WTC11 (cell line): ENCODE measurements at regions not wholly inside any gene's neighbourhood (a gene's known extent, or its start where the extent isn't known, plus 50 kb on each side); places are given as distances from the start of the nearest gene placed in this dataset.
"Not testable (repeated sequence)": the region's sequence is repeated elsewhere in the genome, so short reads cannot be mapped to it uniquely, and the experiment has no call there.

Source experiments
- ATAC-seq: fragments of 200-7000 bp; cut with Tn5 transposase; 2 replicates; pipeline ENCODE4 v1.10.0; 2021; ENCODE audit warnings: mild to moderate bottlenecking, moderate library complexity
- CTCF ChIA-PET: fragments of 300-600 bp; sonication (Branson Sonifier 250); formaldehyde crosslinking; loops from one replicate; lab custom pipeline; 2021; ENCODE audit warnings: antibody characterized with exemption; lab: Charles Lee
- POLR2A ChIA-PET: fragments of 350-600 bp; sonication (Branson Sonifier 250); formaldehyde crosslinking; loops from one replicate; lab custom pipeline; 2021; ENCODE audit warnings: antibody characterized with exemption; lab: Charles Lee
- DNase-seq: peaks from one replicate; pipeline ENCODE4 v3.0.0; 2021; ENCODE audit warnings: low spot score
- H3K27ac Mint-ChIP-seq: 2 replicates; pipeline ENCODE4 v1.8.0; 2021; ENCODE audit warnings: mixed read lengths
- H3K27me3 Mint-ChIP-seq: 2 replicates; pipeline ENCODE4 v1.8.0; 2021; ENCODE audit warnings: low read depth, mild to moderate bottlenecking, moderate library complexity, mixed read lengths
- H3K36me3 Mint-ChIP-seq: 2 replicates; pipeline ENCODE4 v1.8.0; 2021; ENCODE audit warnings: mixed read lengths
- H3K4me1 Mint-ChIP-seq: 2 replicates; pipeline ENCODE4 v1.8.0; 2022; ENCODE audit warnings: mixed read lengths
- H3K4me3 Mint-ChIP-seq: 2 replicates; pipeline ENCODE4 v1.8.0; 2021; ENCODE audit warnings: mild to moderate bottlenecking, moderate library complexity, mixed read lengths
- H3K9me3 Mint-ChIP-seq: 2 replicates; pipeline ENCODE4 v1.8.0; 2021; ENCODE audit warnings: mixed read lengths
- GTF2I ChIP-seq: fragments of 250-450 bp; sonication (Bioruptor Pico); conservative IDR thresholded peaks from 2 replicates; pipeline ENCODE4 v1.4.0; 2021; ENCODE audit warnings: mild to moderate bottlenecking
- MYBL2 ChIP-seq: sonication (generic); formaldehyde crosslinking; IDR thresholded peaks from 2 replicates; pipeline ENCODE4 v1.8.1; 2023; ENCODE audit warnings: mild to moderate bottlenecking, moderate library complexity, missing genetic modification reagents
- NFATC4 ChIP-seq: fragments of 250-450 bp; sonication (Bioruptor Pico); IDR thresholded peaks from 2 replicates; pipeline ENCODE4 v1.9.0; 2021; ENCODE audit warnings: mild to moderate bottlenecking
- OVOL2 ChIP-seq: fragments of 250-450 bp; sonication (Bioruptor Pico); IDR thresholded peaks from 2 replicates; pipeline ENCODE4 v1.9.0; 2021; ENCODE audit warnings: mild to moderate bottlenecking, borderline replicate concordance
- ZNF671 ChIP-seq: fragments of 250-450 bp; sonication (Bioruptor Pico); IDR thresholded peaks from 2 replicates; pipeline ENCODE4 v1.8.0; 2021; ENCODE audit warnings: mild to moderate bottlenecking
- TF ChIP-seq, protein P1 (sequence below): sonication (generic); formaldehyde crosslinking; IDR thresholded peaks from 2 replicates; pipeline ENCODE4 v1.8.1; 2023; ENCODE audit warnings: mild to moderate bottlenecking, missing genetic modification reagents
- TF ChIP-seq, protein P2 (sequence below): sonication (generic); formaldehyde crosslinking; IDR thresholded peaks from 2 replicates; pipeline ENCODE4 v1.8.1; 2022; ENCODE audit warnings: mild to moderate bottlenecking, moderate library complexity, missing genetic modification reagents
- TF ChIP-seq, protein P3 (sequence below): fragments of 250-450 bp; sonication (Bioruptor Pico); IDR thresholded peaks from 2 replicates; pipeline ENCODE4 v1.9.0; 2021; ENCODE audit warnings: mild to moderate bottlenecking, borderline replicate concordance
- TF ChIP-seq, protein P4 (sequence below): sonication (generic); formaldehyde crosslinking; IDR thresholded peaks from 2 replicates; pipeline ENCODE4 v1.8.1; 2022; ENCODE audit warnings: low read depth, mild to moderate bottlenecking, moderate library complexity, missing genetic modification reagents, borderline replicate concordance
- TF ChIP-seq, protein P5 (sequence below): fragments of 250-450 bp; sonication (Bioruptor Pico); conservative IDR thresholded peaks from 2 replicates; pipeline ENCODE4 v1.9.0; 2021; ENCODE audit warnings: mild to moderate bottlenecking

DNA sequence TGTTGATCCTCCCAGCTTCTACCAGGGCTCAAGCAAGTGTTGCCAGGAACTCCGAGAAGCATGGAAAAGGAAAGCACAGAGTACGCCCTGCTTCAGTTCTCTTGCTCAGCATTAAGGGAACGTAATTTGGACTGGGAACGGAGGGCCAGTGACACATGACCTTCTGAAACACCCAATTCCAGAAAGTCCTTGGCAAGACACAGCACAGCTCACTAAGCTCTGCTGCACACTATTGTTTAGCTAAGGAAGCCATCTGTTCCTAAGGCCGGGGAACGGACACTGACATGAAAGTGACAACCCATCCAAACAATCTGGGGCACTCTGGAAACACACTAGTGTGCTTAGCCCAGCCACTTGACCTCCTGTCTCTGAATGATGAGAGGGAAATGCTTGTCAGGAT lies 56.9 kb upstream of the NXT1 start:
- TF ChIP-seq, protein P1, sequence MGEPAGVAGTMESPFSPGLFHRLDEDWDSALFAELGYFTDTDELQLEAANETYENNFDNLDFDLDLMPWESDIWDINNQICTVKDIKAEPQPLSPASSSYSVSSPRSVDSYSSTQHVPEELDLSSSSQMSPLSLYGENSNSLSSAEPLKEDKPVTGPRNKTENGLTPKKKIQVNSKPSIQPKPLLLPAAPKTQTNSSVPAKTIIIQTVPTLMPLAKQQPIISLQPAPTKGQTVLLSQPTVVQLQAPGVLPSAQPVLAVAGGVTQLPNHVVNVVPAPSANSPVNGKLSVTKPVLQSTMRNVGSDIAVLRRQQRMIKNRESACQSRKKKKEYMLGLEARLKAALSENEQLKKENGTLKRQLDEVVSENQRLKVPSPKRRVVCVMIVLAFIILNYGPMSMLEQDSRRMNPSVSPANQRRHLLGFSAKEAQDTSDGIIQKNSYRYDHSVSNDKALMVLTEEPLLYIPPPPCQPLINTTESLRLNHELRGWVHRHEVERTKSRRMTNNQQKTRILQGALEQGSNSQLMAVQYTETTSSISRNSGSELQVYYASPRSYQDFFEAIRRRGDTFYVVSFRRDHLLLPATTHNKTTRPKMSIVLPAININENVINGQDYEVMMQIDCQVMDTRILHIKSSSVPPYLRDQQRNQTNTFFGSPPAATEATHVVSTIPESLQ (CRISPR knock-in tag) = no peak
- TF ChIP-seq, protein P2, sequence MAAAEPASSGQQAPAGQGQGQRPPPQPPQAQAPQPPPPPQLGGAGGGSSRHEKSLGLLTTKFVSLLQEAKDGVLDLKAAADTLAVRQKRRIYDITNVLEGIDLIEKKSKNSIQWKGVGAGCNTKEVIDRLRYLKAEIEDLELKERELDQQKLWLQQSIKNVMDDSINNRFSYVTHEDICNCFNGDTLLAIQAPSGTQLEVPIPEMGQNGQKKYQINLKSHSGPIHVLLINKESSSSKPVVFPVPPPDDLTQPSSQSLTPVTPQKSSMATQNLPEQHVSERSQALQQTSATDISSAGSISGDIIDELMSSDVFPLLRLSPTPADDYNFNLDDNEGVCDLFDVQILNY = no peak
- TF ChIP-seq MYBL2 (CRISPR knock-in tag) (no peak), GTF2I (CRISPR knock-in tag) (no peak), ZNF671 (CRISPR knock-in tag) (no peak), OVOL2 (CRISPR knock-in tag) (no peak), NFATC4 (CRISPR knock-in tag) (no peak)
- TF ChIP-seq, protein P3, sequence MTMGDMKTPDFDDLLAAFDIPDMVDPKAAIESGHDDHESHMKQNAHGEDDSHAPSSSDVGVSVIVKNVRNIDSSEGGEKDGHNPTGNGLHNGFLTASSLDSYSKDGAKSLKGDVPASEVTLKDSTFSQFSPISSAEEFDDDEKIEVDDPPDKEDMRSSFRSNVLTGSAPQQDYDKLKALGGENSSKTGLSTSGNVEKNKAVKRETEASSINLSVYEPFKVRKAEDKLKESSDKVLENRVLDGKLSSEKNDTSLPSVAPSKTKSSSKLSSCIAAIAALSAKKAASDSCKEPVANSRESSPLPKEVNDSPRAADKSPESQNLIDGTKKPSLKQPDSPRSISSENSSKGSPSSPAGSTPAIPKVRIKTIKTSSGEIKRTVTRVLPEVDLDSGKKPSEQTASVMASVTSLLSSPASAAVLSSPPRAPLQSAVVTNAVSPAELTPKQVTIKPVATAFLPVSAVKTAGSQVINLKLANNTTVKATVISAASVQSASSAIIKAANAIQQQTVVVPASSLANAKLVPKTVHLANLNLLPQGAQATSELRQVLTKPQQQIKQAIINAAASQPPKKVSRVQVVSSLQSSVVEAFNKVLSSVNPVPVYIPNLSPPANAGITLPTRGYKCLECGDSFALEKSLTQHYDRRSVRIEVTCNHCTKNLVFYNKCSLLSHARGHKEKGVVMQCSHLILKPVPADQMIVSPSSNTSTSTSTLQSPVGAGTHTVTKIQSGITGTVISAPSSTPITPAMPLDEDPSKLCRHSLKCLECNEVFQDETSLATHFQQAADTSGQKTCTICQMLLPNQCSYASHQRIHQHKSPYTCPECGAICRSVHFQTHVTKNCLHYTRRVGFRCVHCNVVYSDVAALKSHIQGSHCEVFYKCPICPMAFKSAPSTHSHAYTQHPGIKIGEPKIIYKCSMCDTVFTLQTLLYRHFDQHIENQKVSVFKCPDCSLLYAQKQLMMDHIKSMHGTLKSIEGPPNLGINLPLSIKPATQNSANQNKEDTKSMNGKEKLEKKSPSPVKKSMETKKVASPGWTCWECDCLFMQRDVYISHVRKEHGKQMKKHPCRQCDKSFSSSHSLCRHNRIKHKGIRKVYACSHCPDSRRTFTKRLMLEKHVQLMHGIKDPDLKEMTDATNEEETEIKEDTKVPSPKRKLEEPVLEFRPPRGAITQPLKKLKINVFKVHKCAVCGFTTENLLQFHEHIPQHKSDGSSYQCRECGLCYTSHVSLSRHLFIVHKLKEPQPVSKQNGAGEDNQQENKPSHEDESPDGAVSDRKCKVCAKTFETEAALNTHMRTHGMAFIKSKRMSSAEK (CRISPR knock-in tag) = no peak
- TF ChIP-seq, protein P4, sequence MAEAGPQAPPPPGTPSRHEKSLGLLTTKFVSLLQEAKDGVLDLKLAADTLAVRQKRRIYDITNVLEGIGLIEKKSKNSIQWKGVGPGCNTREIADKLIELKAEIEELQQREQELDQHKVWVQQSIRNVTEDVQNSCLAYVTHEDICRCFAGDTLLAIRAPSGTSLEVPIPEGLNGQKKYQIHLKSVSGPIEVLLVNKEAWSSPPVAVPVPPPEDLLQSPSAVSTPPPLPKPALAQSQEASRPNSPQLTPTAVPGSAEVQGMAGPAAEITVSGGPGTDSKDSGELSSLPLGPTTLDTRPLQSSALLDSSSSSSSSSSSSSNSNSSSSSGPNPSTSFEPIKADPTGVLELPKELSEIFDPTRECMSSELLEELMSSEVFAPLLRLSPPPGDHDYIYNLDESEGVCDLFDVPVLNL (CRISPR knock-in tag) = no peak
- TF ChIP-seq, protein P5, sequence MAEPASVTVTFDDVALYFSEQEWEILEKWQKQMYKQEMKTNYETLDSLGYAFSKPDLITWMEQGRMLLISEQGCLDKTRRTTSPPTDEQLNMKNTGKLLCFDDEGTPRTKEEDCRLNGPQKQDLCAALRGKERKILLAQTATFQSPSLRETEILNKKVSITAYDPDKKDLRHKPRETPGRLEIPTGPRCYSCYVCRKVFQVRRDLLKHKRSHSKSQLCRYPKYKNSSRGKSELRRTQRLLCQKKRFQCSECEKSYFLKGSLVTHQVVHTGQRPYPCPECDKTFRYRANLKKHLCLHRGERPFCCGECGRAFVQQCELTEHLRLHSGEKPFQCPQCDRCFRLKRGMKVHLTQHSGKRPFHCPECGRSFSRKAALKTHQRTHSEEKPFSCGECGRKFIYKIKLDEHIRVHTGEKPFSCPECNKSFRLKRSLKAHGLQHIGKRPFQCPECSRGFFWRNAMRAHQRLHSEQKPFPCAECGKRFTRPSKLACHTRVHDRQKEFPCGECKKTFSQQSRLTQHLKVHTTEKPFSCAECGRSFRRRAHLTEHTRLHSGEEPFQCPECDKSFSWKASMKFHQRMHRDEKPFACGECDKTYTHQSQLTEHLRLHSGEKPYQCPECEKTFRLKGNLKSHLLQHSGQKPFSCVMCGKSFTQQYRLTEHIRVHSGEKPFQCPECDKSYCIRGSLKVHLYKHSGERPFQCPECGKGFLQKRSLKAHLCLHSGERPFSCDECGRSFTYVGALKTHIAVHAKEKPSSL = no peak
- TF ChIP-seq, all 79 proteins: peak for 0
- ChIA-PET CTCF (interaction anchor here (1.2 to 1.8 kb wide), 2 partner anchors 47 to 92 kb away, joined by 4 read pairs; no protein-coding TSS in a partner anchor), POLR2A (interaction anchor here (0.7 kb wide), 1 partner anchor 19 kb away, joined by 3 read pairs; no protein-coding TSS in a partner anchor)
- Mint-ChIP-seq H3K9me3 (0 out of 2 replicates have a peak, but pooled peaks cover 3% of the 10 kb centered on the region), H3K4me3 (no peak overlapping the region), H3K27ac (no peak overlapping the region), H3K36me3 (no peaks in the 10 kb centered on the region), H3K27me3 (no peaks in the 10 kb centered on the region; the same call in 1 of the 2 replicates), H3K4me1 (peaks cover 17% of the 10 kb centered on the region)
- ATAC-seq (no peak), DNase-seq (no peak)

DNA sequence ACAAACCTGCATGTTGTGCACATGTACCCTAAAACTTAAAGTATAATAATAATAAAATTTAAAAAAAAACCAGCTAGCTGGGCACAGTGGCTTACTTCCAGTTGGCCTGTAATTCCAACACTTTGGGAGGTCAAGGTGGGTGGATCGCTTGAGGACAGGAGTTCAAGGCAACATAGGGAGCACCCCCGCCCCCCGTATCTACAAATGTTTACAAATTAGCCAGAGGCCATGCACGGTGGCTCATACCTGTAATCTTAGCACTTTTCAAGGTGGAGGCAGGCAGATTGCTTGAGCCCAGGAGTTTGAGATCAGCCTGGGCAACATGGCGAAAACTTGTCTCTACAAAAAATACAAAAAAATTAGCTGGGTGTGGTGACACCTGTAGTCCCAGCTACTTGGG lies 58.3 kb upstream of the NXT1 start:
- H3K4me3 Mint-ChIP-seq, ATAC-seq, H3K4me1 Mint-ChIP-seq, H3K27ac Mint-ChIP-seq, DNase-seq, H3K36me3 Mint-ChIP-seq, H3K27me3 Mint-ChIP-seq, POLR2A ChIA-PET, H3K9me3 Mint-ChIP-seq: not testable (repeated sequence)
- CTCF ChIA-PET = interaction anchor here (1.8 kb wide), 1 partner anchor 91 kb away, joined by 4 read pairs; no protein-coding TSS in a partner anchor
